Loucy (cell line): ENCODE measurements at regions not wholly inside any gene's neighbourhood (a gene's known extent, or its start where the extent isn't known, plus 50 kb on each side); places are given as distances from the start of the nearest gene placed in this dataset.

Experiments
- H2AFZ ChIP-seq: fragments of 200-600 bp; sonication (generic); 2 replicates; pipeline ENCODE4 v1.6.0; 2016; ENCODE audit warnings: antibody characterized with exemption, mild to moderate bottlenecking, low read length, moderate library complexity
- H3F3A ChIP-seq: fragments of 200-600 bp; 2 replicates; pipeline ENCODE4 v1.6.0; 2016; ENCODE audit warnings: antibody characterized with exemption, low read depth, mild to moderate bottlenecking
- H3K27me3 ChIP-seq: fragments of 200-600 bp; sonication (generic); 2 replicates; pipeline ENCODE4 v1.6.1; 2014; ENCODE audit warnings: low read length, mild to moderate bottlenecking; ENCODE audit not compliant: insufficient read depth, poor library complexity, severe bottlenecking
- H3K36me3 ChIP-seq: fragments of 200-600 bp; sonication (generic); 2 replicates; pipeline ENCODE4 v1.6.1; 2016; ENCODE audit warnings: low read length; ENCODE audit not compliant: insufficient read depth
- H3K4me1 ChIP-seq: fragments of 200-600 bp; sonication (generic); 2 replicates; pipeline ENCODE4 v1.5.1; 2014; ENCODE audit warnings: low read length, mild to moderate bottlenecking; ENCODE audit not compliant: insufficient read depth, poor library complexity, severe bottlenecking
- H3K4me2 ChIP-seq: fragments of 200-600 bp; sonication (generic); 2 replicates; pipeline ENCODE4 v1.6.0; 2014; ENCODE audit warnings: antibody characterized with exemption, low read length, low read depth, mild to moderate bottlenecking; ENCODE audit not compliant: poor library complexity, severe bottlenecking
- H3K4me3 ChIP-seq: fragments of 200-600 bp; sonication (generic); 2 replicates; pipeline ENCODE4 v1.5.1; 2014; ENCODE audit warnings: low read length, mild to moderate bottlenecking, mixed read lengths; ENCODE audit not compliant: poor library complexity, severe bottlenecking
- H3K79me2 ChIP-seq: fragments of 200-600 bp; sonication (generic); 2 replicates; pipeline ENCODE4 v1.6.1; 2014; ENCODE audit warnings: low read length; ENCODE audit not compliant: insufficient read depth
- H3K9ac ChIP-seq: fragments of 200-600 bp; sonication (generic); 2 replicates; pipeline ENCODE4 v1.6.0; 2014; ENCODE audit warnings: mild to moderate bottlenecking, low read depth, low read length, moderate library complexity; ENCODE audit not compliant: poor library complexity, severe bottlenecking
- H3K9me2 ChIP-seq: fragments of 200-600 bp; sonication (generic); replicated peaks from 2 replicates; pipeline ENCODE4 v1.6.1; 2016; ENCODE audit warnings: low read depth, low read length, mixed read lengths
- H3K9me3 ChIP-seq: fragments of 200-600 bp; sonication (generic); 2 replicates; pipeline ENCODE4 v1.6.1; 2014; ENCODE audit warnings: mild to moderate bottlenecking, antibody characterized with exemption, low read length, low read depth; ENCODE audit not compliant: insufficient read depth
- H4K20me1 ChIP-seq: fragments of 200-600 bp; sonication (generic); 2 replicates; pipeline ENCODE4 v1.6.0; 2014; ENCODE audit warnings: antibody characterized with exemption, low read length, mild to moderate bottlenecking; ENCODE audit not compliant: insufficient read depth, poor library complexity, severe bottlenecking
- EZH2phosphoT487 ChIP-seq: fragments of 200-600 bp; IDR thresholded peaks from 2 replicates; pipeline ENCODE4 v1.6.1; 2018; ENCODE audit warnings: antibody characterized with exemption, mild to moderate bottlenecking, moderate library complexity, borderline replicate concordance
- TF ChIP-seq, protein P1 (sequence below): fragments of 200-600 bp; sonication (generic); conservative IDR thresholded peaks from 2 replicates; pipeline ENCODE4 v1.5.1; 2014; ENCODE audit warnings: mild to moderate bottlenecking, antibody characterized with exemption, low read length

GRCh38 chr2:58448065-58448507 is 207.0 kb upstream of the FANCL start:
- Histone ChIP-seq H3K9me3 (no peaks in the 10 kb centered on the region), H3K4me1 (no peaks in the 10 kb centered on the region), H3K4me3 (no peak overlapping the region), H3K36me3 (no peaks in the 10 kb centered on the region), H2AFZ (0 out of 2 replicates have a peak overlapping the region, but pooled peaks have one; percentile 52), H4K20me1 (no peaks in the 10 kb centered on the region), H3F3A (no peaks in the 10 kb centered on the region), H3K9me2 (no peaks in the 10 kb centered on the region), H3K9ac (no peak overlapping the region), H3K4me2 (no peak overlapping the region), H3K79me2 (no peaks in the 10 kb centered on the region), H3K27me3 (no peaks in the 10 kb centered on the region)
- TF ChIP-seq, protein P1, sequence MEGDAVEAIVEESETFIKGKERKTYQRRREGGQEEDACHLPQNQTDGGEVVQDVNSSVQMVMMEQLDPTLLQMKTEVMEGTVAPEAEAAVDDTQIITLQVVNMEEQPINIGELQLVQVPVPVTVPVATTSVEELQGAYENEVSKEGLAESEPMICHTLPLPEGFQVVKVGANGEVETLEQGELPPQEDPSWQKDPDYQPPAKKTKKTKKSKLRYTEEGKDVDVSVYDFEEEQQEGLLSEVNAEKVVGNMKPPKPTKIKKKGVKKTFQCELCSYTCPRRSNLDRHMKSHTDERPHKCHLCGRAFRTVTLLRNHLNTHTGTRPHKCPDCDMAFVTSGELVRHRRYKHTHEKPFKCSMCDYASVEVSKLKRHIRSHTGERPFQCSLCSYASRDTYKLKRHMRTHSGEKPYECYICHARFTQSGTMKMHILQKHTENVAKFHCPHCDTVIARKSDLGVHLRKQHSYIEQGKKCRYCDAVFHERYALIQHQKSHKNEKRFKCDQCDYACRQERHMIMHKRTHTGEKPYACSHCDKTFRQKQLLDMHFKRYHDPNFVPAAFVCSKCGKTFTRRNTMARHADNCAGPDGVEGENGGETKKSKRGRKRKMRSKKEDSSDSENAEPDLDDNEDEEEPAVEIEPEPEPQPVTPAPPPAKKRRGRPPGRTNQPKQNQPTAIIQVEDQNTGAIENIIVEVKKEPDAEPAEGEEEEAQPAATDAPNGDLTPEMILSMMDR = peak; percentile 88
- no peak for TF ChIP-seq EZH2phosphoT487

DNA sequence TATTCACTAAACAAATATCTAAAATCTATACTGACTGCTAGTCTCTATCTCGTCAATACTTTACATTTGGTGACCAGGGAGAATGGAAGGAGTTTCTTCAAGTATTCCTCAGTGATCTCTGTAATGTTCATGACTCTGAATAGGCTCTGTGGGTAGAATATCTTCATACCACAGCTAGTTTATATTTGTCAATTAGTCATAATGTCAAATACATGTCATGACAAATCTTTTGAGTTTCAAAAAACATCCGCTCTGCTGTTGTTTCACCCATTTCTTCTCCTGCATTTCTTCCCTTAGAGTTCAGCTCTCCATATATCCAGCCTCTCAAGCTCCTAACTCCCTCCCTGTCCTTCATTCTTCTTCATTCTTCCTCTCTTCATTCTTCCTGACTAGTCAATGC is 206.5 kb upstream of the FANCL start:
- Histone ChIP-seq H3K27me3 (no peaks in the 10 kb centered on the region), H3K4me1 (no peaks in the 10 kb centered on the region), H3K36me3 (no peaks in the 10 kb centered on the region), H3K9me3 (no peaks in the 10 kb centered on the region), H3K4me3 (no peak overlapping the region), H3K9me2 (no peaks in the 10 kb centered on the region), H4K20me1 (no peaks in the 10 kb centered on the region), H3F3A (no peaks in the 10 kb centered on the region), H3K79me2 (no peaks in the 10 kb centered on the region), H3K9ac (no peak overlapping the region), H3K4me2 (no peak overlapping the region), H2AFZ (0 out of 2 replicates have a peak overlapping the region, but pooled peaks have one; percentile 52)
- TF ChIP-seq, protein P1 = no peak
- no peak for TF ChIP-seq EZH2phosphoT487

DNA sequence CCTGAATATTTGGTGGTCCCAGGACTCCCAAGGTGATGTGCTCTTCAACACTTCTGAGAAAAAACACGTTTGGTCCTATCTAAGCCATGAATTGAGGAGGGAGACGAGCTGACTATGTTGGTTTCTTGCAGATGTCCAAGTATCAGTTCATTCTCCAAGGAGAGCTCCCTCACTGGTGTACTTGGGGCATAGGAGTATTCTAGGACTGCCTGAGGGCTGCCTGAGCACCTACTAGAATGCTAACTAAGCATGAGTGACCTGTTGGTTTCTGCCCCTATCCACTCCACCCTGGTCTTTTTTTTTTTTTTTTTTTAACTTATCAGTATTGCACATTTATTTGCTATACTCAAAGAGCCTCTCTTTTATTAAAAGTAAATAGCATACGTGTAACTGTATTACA is 200.5 kb upstream of the FANCL start:
- TF ChIP-seq, protein P1 = no peak
- Histone ChIP-seq H2AFZ (no peak overlapping the region), H3K27me3 (no peaks in the 10 kb centered on the region), H3K79me2 (no peaks in the 10 kb centered on the region), H3K4me1 (no peaks in the 10 kb centered on the region), H4K20me1 (no peaks in the 10 kb centered on the region), H3K9me3 (no peaks in the 10 kb centered on the region), H3K4me2 (no peak overlapping the region), H3K9ac (no peak overlapping the region), H3K36me3 (no peaks in the 10 kb centered on the region), H3K9me2 (no peaks in the 10 kb centered on the region), H3F3A (no peaks in the 10 kb centered on the region), H3K4me3 (no peak overlapping the region)
